H1 (cell line): ENCODE measurements at regions not wholly inside any gene's neighbourhood (a gene's known extent, or its start where the extent isn't known, plus 50 kb on each side); places are given as distances from the start of the nearest gene placed in this dataset.

Source experiments
- CTCF ChIA-PET: fragments of 300-600 bp; sonication (Branson Sonifier 250); formaldehyde crosslinking; loops from one replicate; lab custom pipeline; 2021; ENCODE audit not compliant: partially characterized antibody; lab: Charles Lee
- POLR2A ChIA-PET: fragments of 300-600 bp; sonication (Branson Sonifier 250); formaldehyde crosslinking; loops from one replicate; lab custom pipeline; 2021; ENCODE audit warnings: inconsistent platforms; ENCODE audit not compliant: partially characterized antibody; lab: Charles Lee
- DNase-seq, 2 experiments: peaks; one replicate each; pipeline versions ENCODE4 v3.0.0 to v3.0.0-alpha.2; 2010 to 2022; ENCODE audit warnings: low spot score in 2 of 2, low read depth in 1 of 2, mixed read lengths in 1 of 2
- FAIRE-seq: peaks from 2 replicates; lab custom pipeline; 2011; peaks lifted over from hg19 to GRCh38; lab: Jason Lieb, UNC
- H2AFZ ChIP-seq: 2 replicates; pipeline ENCODE4 v1.8.1; 2012; ENCODE audit warnings: low read length, inconsistent platforms
- H2AK5ac ChIP-seq: 2 replicates; pipeline ENCODE4 v1.6.1; 2013; ENCODE audit warnings: low read depth, low read length
- H2BK120ac ChIP-seq: replicated peaks from 2 replicates; pipeline ENCODE3; 2013; ENCODE audit warnings: low read depth, low read length, inconsistent platforms
- H2BK12ac ChIP-seq: 2 replicates; pipeline ENCODE4 v1.6.1; 2013; ENCODE audit warnings: low read depth, low read length
- H2BK15ac ChIP-seq: 2 replicates; pipeline ENCODE4 v1.6.1; 2013; ENCODE audit warnings: low read length
- H2BK20ac ChIP-seq: 2 replicates; pipeline ENCODE4 v1.6.1; 2013; ENCODE audit warnings: low read length
- H2BK5ac ChIP-seq: 2 replicates; pipeline ENCODE4 v1.6.1; 2013; ENCODE audit warnings: low read depth, low read length
- H3K14ac ChIP-seq: 2 replicates; pipeline ENCODE4 v1.6.1; 2013; ENCODE audit warnings: inconsistent platforms; ENCODE audit not compliant: insufficient read length
- H3K18ac ChIP-seq: 2 replicates; pipeline ENCODE4 v1.6.1; 2013; ENCODE audit warnings: low read length; ENCODE audit errors: extremely low read depth
- H3K23ac ChIP-seq: 2 replicates; pipeline ENCODE4 v1.6.1; 2013; ENCODE audit warnings: inconsistent platforms; ENCODE audit not compliant: insufficient read length
- H3K23me2 ChIP-seq: 2 replicates; pipeline ENCODE4 v1.6.1; 2013; ENCODE audit warnings: low read depth, low read length
- H3K27ac ChIP-seq: 2 replicates; pipeline ENCODE4 v1.6.1; 2011; ENCODE audit warnings: low read depth, low read length, inconsistent platforms
- H3K27me3 ChIP-seq, 4 experiments: replicated peaks in 1 of 4; 1 replicate in 1 of 4; 2 replicates in 3 of 4; pipeline versions ENCODE4 v1.6.1 to v1.8.1; 2011 to 2013; ENCODE audit warnings: low read length in 3 of 4, mild to moderate bottlenecking in 3 of 4, inconsistent platforms in 2 of 4, mixed read lengths in 2 of 4, moderate library complexity in 1 of 4; ENCODE audit not compliant: control insufficient read depth in 3 of 4, insufficient read depth in 3 of 4; ENCODE audit errors: extremely low read depth in 1 of 4
- H3K36me3 ChIP-seq, 4 experiments: 2 replicates each; pipeline versions ENCODE4 v1.6.1 to v1.8.1; 2011 to 2013; ENCODE audit warnings: mild to moderate bottlenecking in 4 of 4, low read length in 3 of 4, moderate library complexity in 2 of 4, control low read depth in 1 of 4, inconsistent platforms in 1 of 4; ENCODE audit not compliant: insufficient read depth in 4 of 4, control insufficient read depth in 2 of 4
- H3K4ac ChIP-seq: replicated peaks from 2 replicates; pipeline ENCODE3; 2013; ENCODE audit warnings: low read length, low read depth, mixed read lengths, inconsistent platforms; ENCODE audit not compliant: insufficient read length
- H3K4me1 ChIP-seq, 4 experiments: replicated peaks in 1 of 4; 1 replicate in 1 of 4; 2 replicates in 3 of 4; pipeline versions ENCODE4 v1.6.1 to v1.8.1; 2011 to 2013; ENCODE audit warnings: low read length in 3 of 4, inconsistent platforms in 2 of 4, mixed read lengths in 1 of 4; ENCODE audit not compliant: insufficient read depth in 4 of 4, control insufficient read depth in 3 of 4
- H3K4me2 ChIP-seq, 2 experiments: 2 replicates each; pipeline versions ENCODE4 v1.6.1 to v1.8.1; 2011 to 2013; ENCODE audit warnings: low read depth in 2 of 2, low read length in 2 of 2, control low read depth in 1 of 2, inconsistent platforms in 1 of 2, mild to moderate bottlenecking in 1 of 2; ENCODE audit not compliant: insufficient read depth in 1 of 2
- H3K4me3 ChIP-seq, 4 experiments: fragments of 200-600, 300-600 bp in 1 of 4; sonication (generic), shearing (Covaris generic), sonication (Bioruptor Twin) in 1 of 4; 2 replicates each; pipeline versions ENCODE4 v1.5.1 to v1.8.1; 2011 to 2016; ENCODE audit warnings: low read length in 4 of 4, low read depth in 3 of 4, control low read depth in 2 of 4, inconsistent platforms in 2 of 4, mild to moderate bottlenecking in 2 of 4, mixed read lengths in 1 of 4, moderate library complexity in 1 of 4; ENCODE audit not compliant: insufficient read depth in 2 of 4; ENCODE audit errors: extremely low read depth in 1 of 4
- H3K56ac ChIP-seq: replicated peaks from 2 replicates; pipeline ENCODE3; 2013; ENCODE audit warnings: low read depth, mild to moderate bottlenecking, mixed read lengths, low read length, inconsistent platforms; ENCODE audit not compliant: insufficient read length
- H3K79me1 ChIP-seq: 2 replicates; pipeline ENCODE4 v1.6.1; 2013; ENCODE audit warnings: low read depth, low read length, control low read depth
- H3K79me2 ChIP-seq, 2 experiments: 2 replicates each; pipeline versions ENCODE4 v1.6.1 to v1.8.1; 2012 to 2013; ENCODE audit warnings: low read length in 2 of 2, mild to moderate bottlenecking in 2 of 2, inconsistent platforms in 1 of 2; ENCODE audit not compliant: insufficient read depth in 2 of 2, control insufficient read depth in 1 of 2
- H3K9ac ChIP-seq, 4 experiments: replicated peaks in 1 of 4; 1 replicate in 1 of 4; 2 replicates in 3 of 4; pipeline versions ENCODE4 v1.6.1 to v1.8.1; 2011 to 2013; ENCODE audit warnings: low read depth in 3 of 4, low read length in 3 of 4, control low read depth in 2 of 4, mild to moderate bottlenecking in 2 of 4, moderate library complexity in 2 of 4, inconsistent platforms in 1 of 4; ENCODE audit errors: extremely low read depth in 1 of 4
- H3K9me3 ChIP-seq, 2 experiments: 2 replicates each; pipeline versions ENCODE4 v1.6.1 to v1.8.1; 2012 to 2013; ENCODE audit warnings: mild to moderate bottlenecking in 2 of 2, moderate library complexity in 2 of 2, control low read depth in 1 of 2, inconsistent platforms in 1 of 2, low read depth in 1 of 2, low read length in 1 of 2, mixed read lengths in 1 of 2; ENCODE audit not compliant: insufficient read depth in 2 of 2
- H4K20me1 ChIP-seq, 2 experiments: replicated peaks in 1 of 2; 2 replicates each; pipeline versions ENCODE3 to v1.8.1; 2011 to 2013; ENCODE audit warnings: inconsistent platforms in 2 of 2, low read length in 2 of 2, mild to moderate bottlenecking in 1 of 2; ENCODE audit not compliant: insufficient read depth in 2 of 2, control insufficient read depth in 1 of 2
- H4K5ac ChIP-seq: 2 replicates; pipeline ENCODE4 v1.6.1; 2013; ENCODE audit warnings: low read length, low read depth, mixed read lengths, inconsistent platforms; ENCODE audit not compliant: insufficient read length
- H4K8ac ChIP-seq: 2 replicates; pipeline ENCODE4 v1.8.0; 2013; ENCODE audit warnings: mild to moderate bottlenecking, moderate library complexity, low read length, inconsistent platforms; ENCODE audit not compliant: insufficient read depth; ENCODE audit errors: extremely low read depth
- H4K91ac ChIP-seq: replicated peaks from 2 replicates; pipeline ENCODE3; 2013; ENCODE audit warnings: low read length, mixed read lengths, inconsistent platforms; ENCODE audit not compliant: insufficient read length
- ASH2L ChIP-seq: fragments of 200-600, 300-600 bp; sonication (generic); IDR thresholded peaks from one replicate; pipeline ENCODE4 v1.7.1; 2017; ENCODE audit warnings: low read length
- CBX5 ChIP-seq: fragments of 300-800, 300-1000 bp; sonication (generic); IDR thresholded peaks from 2 replicates; pipeline ENCODE4 v1.7.1; 2016; ENCODE audit warnings: antibody characterized with exemption, low read length, low read depth
- EP300 ChIP-seq, 2 experiments: IDR thresholded peaks; 1 replicate in 1 of 2; 2 replicates in 1 of 2; pipeline ENCODE4 v1.6.1; 2011 to 2012; ENCODE audit warnings: low read depth in 2 of 2, low read length in 2 of 2, mild to moderate bottlenecking in 2 of 2, borderline replicate concordance in 1 of 2, inconsistent platforms in 1 of 2, moderate library complexity in 1 of 2
- EZH2 ChIP-seq: fragments of 200-600 bp; sonication (generic); IDR thresholded peaks from 2 replicates; pipeline ENCODE4 v1.7.1; 2012; ENCODE audit warnings: low read depth, mild to moderate bottlenecking, moderate library complexity, low read length, inconsistent platforms; ENCODE audit not compliant: severe bottlenecking
- GABPA ChIP-seq: IDR thresholded peaks from 2 replicates; pipeline ENCODE4 v1.6.1; 2011; ENCODE audit warnings: mild to moderate bottlenecking, low read length, moderate library complexity, borderline replicate concordance; ENCODE audit not compliant: insufficient read depth
- JUN ChIP-seq: IDR thresholded peaks from 2 replicates; pipeline ENCODE4 v1.6.1; 2011; ENCODE audit warnings: low read depth, mild to moderate bottlenecking, improper control_type of control experiment, low read length
- MAFK ChIP-seq: IDR thresholded peaks from 2 replicates; pipeline ENCODE4 v1.6.1; 2012; ENCODE audit warnings: low read depth, mild to moderate bottlenecking, improper control_type of control experiment, low read length
- NANOG ChIP-seq: IDR thresholded peaks from 2 replicates; pipeline ENCODE4 v1.6.1; 2011; ENCODE audit warnings: low read length, low read depth, mild to moderate bottlenecking, inconsistent platforms; ENCODE audit not compliant: insufficient read depth, poor library complexity, severe bottlenecking
- RFX5 ChIP-seq: IDR thresholded peaks from 2 replicates; pipeline ENCODE4 v1.6.1; 2011; ENCODE audit warnings: low read depth, low read length, improper control_type of control experiment, borderline replicate concordance
- SAP30 ChIP-seq: fragments of 300-600 bp; sonication (generic); IDR thresholded peaks from 2 replicates; pipeline ENCODE4 v1.7.1; 2012; ENCODE audit warnings: low read length, moderate library complexity, mild to moderate bottlenecking, inconsistent platforms; ENCODE audit not compliant: insufficient read depth, insufficient replicate concordance
- SIRT6 ChIP-seq: IDR thresholded peaks from one replicate; pipeline ENCODE4 v1.7.1; 2012; ENCODE audit warnings: low read length, inconsistent platforms
- SP1 ChIP-seq: IDR thresholded peaks from 2 replicates; pipeline ENCODE4 v1.6.1; 2011; ENCODE audit warnings: low read depth, low read length
- TAF1 ChIP-seq: IDR thresholded peaks from 2 replicates; pipeline ENCODE4 v1.6.1; 2011; ENCODE audit warnings: mild to moderate bottlenecking, low read depth, low read length
- TEAD4 ChIP-seq: IDR thresholded peaks from 2 replicates; pipeline ENCODE4 v1.6.1; 2012; ENCODE audit warnings: low read depth, low read length, inconsistent platforms, mixed read lengths
- WGBS, 2 experiments: shearing (Covaris generic) in 1 of 2; methylation state at CpG; one replicate each; pipeline versions ENCODE4 v1.1.6 to v1.1.7; 2013 to 2015; ENCODE audit warnings: low lambda C conversion rate in 2 of 2, mixed read lengths in 2 of 2, inconsistent platforms in 1 of 2, low coverage in 1 of 2, missing lambda C conversion rate in 1 of 2; ENCODE audit not compliant: insufficient replicate concordance in 2 of 2, insufficient coverage in 1 of 2, insufficient read length in 1 of 2; ENCODE audit errors: extremely low coverage in 1 of 2, missing lambda C conversion rate in 1 of 2; 5-methylcytosine and 5-hydroxymethylcytosine counted together

- Histone ChIP-seq H3K36me3 (no peaks in the 10 kb centered on the region), H3K4me3 (no peak overlapping the region), H2BK15ac (no peak overlapping the region), H2AK5ac (no peak overlapping the region), H3K27ac (no peak overlapping the region), H3K23me2 (no peaks in the 10 kb centered on the region), H3K56ac (no peak overlapping the region), H4K91ac (no peak overlapping the region), H4K20me1 (no peaks in the 10 kb centered on the region), H3K79me2 (no peaks in the 10 kb centered on the region), H4K8ac (no peak overlapping the region), H3K14ac (no peak overlapping the region), H3K79me1 (no peaks in the 10 kb centered on the region), H2BK120ac (no peak overlapping the region), H2BK20ac (no peak overlapping the region), H2AFZ (no peak overlapping the region), H3K18ac (no peak overlapping the region), H3K27me3 (no peaks in the 10 kb centered on the region), H3K23ac (no peak overlapping the region), H3K9ac (no peak overlapping the region), H3K4me2 (no peak overlapping the region), H3K4ac (no peak overlapping the region), H2BK5ac (no peak overlapping the region), H2BK12ac (no peak overlapping the region), H3K9me3 (no peaks in the 10 kb centered on the region), H4K5ac (no peak overlapping the region), H3K4me1 (no peaks in the 10 kb centered on the region)
- ChIA-PET CTCF (no interaction called here), POLR2A (no interaction called here)
- DNase-seq (no peak), FAIRE-seq (no peak)
- WGBS, 2 experiments = 93% methylated on average over 3 of the region's 3 CpGs; no CpG with 5 or more reads in 1 of the 2 experiments
- TF ChIP-seq SAP30 (no peak), RFX5 (no peak), JUN (no peak), EP300 (IDR thresholded peaks at IDR 0.05; ENCODE audit: borderline replicate concordance in 1 of 2, low read depth in 2 of 2, low read length in 2 of 2) (no peak), CBX5 (no peak), SIRT6 (no peak), TEAD4 (no peak), GABPA (no peak), SP1 (no peak), NANOG (no peak), EZH2 (no peak), TAF1 (no peak), ASH2L (no peak), MAFK (no peak)
Measured at GRCh38 chr6:122026582-122027369, 372.7 kb upstream of the HSF2 start.
